Stimulated activated CD4-positive, alpha-beta T cell treated with anti-CD3 and anti-CD28 coated beads, TNF-alpha, amount 100 ng/mL, for 48 hours (primary cell): ENCODE measurements at regions not wholly inside any gene's neighbourhood (a gene's known extent, or its start where the extent isn't known, plus 50 kb on each side); places are given as distances from the start of the nearest gene placed in this dataset.

Experiments used
- DNase-seq, 3 donors: peaks; one replicate each; pipeline ENCODE4 v3.0.0-alpha.2; 2020; ENCODE audit warnings: low read depth in 3 of 3

GRCh38 chr13:34038541-34039068 lies 220.7 kb downstream of the RFC3 start:
- no peak for DNase-seq

GRCh38 chr13:34039678-34040077 lies 221.7 kb downstream of the RFC3 start:
- no peak for DNase-seq

- DNase-seq: no peak
These were observed 222.9 kb downstream of the RFC3 start for GRCh38 chr13:34040863-34041262.

- DNase-seq: no peak
These were observed 226.1 kb downstream of the RFC3 start for GRCh38 chr13:34044041-34044440.

- DNase-seq: no peak
These were observed 226.7 kb downstream of the RFC3 start for GRCh38 chr13:34044660-34045080.

- no peak for DNase-seq
These were observed 228.5 kb downstream of the RFC3 start for GRCh38 chr13:34046457-34046856.

GRCh38 chr13:34048652-34049051 lies 230.7 kb downstream of the RFC3 start:
- no peak for DNase-seq

- DNase-seq: no peak
These were observed 238.8 kb downstream of the RFC3 start for GRCh38 chr13:34056733-34057258.

GRCh38 chr13:34064456-34065205 lies 246.7 kb downstream of the RFC3 start:
- no peak for DNase-seq

GRCh38 chr13:34065928-34066327 lies 248.0 kb downstream of the RFC3 start:
- no peak for DNase-seq

- DNase-seq: no peak
These were observed 248.4 kb downstream of the RFC3 start for GRCh38 chr13:34066344-34066743.

- DNase-seq: no peak
These were observed 252.1 kb downstream of the RFC3 start for GRCh38 chr13:34070006-34070405.

- no peak for DNase-seq
These were observed 252.8 kb downstream of the RFC3 start for GRCh38 chr13:34070544-34071303.

- DNase-seq: no peak
These were observed 258.4 kb downstream of the RFC3 start for GRCh38 chr13:34076319-34076718.

GRCh38 chr13:34076943-34077703 lies 259.2 kb downstream of the RFC3 start:
- DNase-seq: no peak

- DNase-seq: no peak
These were observed 260.5 kb downstream of the RFC3 start for GRCh38 chr13:34078334-34078999.

- no peak for DNase-seq
These were observed 267.3 kb downstream of the RFC3 start for GRCh38 chr13:34085204-34085603.

- no peak for DNase-seq
These were observed 268.3 kb downstream of the RFC3 start for GRCh38 chr13:34086281-34086680.

GRCh38 chr13:34087791-34088190 lies 269.8 kb downstream of the RFC3 start:
- no peak for DNase-seq

GRCh38 chr13:34103854-34104253 lies 285.9 kb downstream of the RFC3 start:
- no peak for DNase-seq

- DNase-seq: no peak
These were observed 286.9 kb downstream of the RFC3 start for GRCh38 chr13:34104853-34105252.
